Panc1 (cell line): ENCODE measurements at regions not wholly inside any gene's neighbourhood (a gene's known extent, or its start where the extent isn't known, plus 50 kb on each side); places are given as distances from the start of the nearest gene placed in this dataset.

Experiments used
- ATAC-seq: fragments of 200-7000 bp; cut with Tn5 transposase; 2 replicates; pipeline ENCODE4 v1.9.1; 2020; ENCODE audit warnings: mild to moderate bottlenecking, moderate library complexity
- BruUV-seq: library from RNA; stranded (reverse); fragments of 400-500 nt; replicated peaks from 2 replicates; lab custom pipeline; 2021; lab: Mats Ljungman, UMichigan
- CTCF ChIA-PET: fragments of 300-600 bp; sonication (Branson Sonifier 250); formaldehyde crosslinking; loops from one replicate; lab custom pipeline; 2022; ENCODE audit warnings: antibody characterized with exemption; lab: Charles Lee
- POLR2A ChIA-PET: fragments of 300-600 bp; sonication (Branson Sonifier 250); formaldehyde crosslinking; loops from one replicate; lab custom pipeline; 2022; ENCODE audit warnings: antibody characterized with exemption; lab: Charles Lee
- DNase-seq: peaks from one replicate; pipeline ENCODE4 v3.0.0-alpha.2; 2010; ENCODE audit warnings: low read depth, low spot score
- H3K27ac ChIP-seq: 2 replicates; pipeline ENCODE4 v1.5.1; 2011; ENCODE audit warnings: mild to moderate bottlenecking, low read length, inconsistent platforms
- H3K27me3 ChIP-seq: fragments of 200-500 bp; sonication (Bioruptor generic); 2 replicates; pipeline ENCODE4 v1.6.0; 2014; ENCODE audit warnings: low read length, inconsistent platforms; ENCODE audit not compliant: control insufficient read depth, insufficient read depth
- H3K36me3 ChIP-seq: fragments of 200-500 bp; sonication (Bioruptor generic); 2 replicates; pipeline ENCODE4 v1.5.1; 2014; ENCODE audit warnings: inconsistent platforms, mild to moderate bottlenecking, low read length, moderate library complexity; ENCODE audit not compliant: control insufficient read depth, insufficient read depth
- H3K4me1 ChIP-seq: 2 replicates; pipeline ENCODE4 v1.5.1; 2011; ENCODE audit warnings: inconsistent platforms, mild to moderate bottlenecking, low read length, moderate library complexity; ENCODE audit not compliant: control insufficient read depth, insufficient read depth
- H3K4me3 ChIP-seq, 2 experiments: 2 replicates each; pipeline ENCODE4 v1.5.1; 2011 to 2012; ENCODE audit warnings: low read depth in 2 of 2, low read length in 2 of 2, mild to moderate bottlenecking in 2 of 2, inconsistent platforms in 1 of 2, moderate library complexity in 1 of 2
- H3K9me3 ChIP-seq: fragments of 200-500 bp; sonication (Bioruptor generic); 2 replicates; pipeline ENCODE4 v1.5.1; 2014; ENCODE audit warnings: low read depth, mild to moderate bottlenecking, inconsistent platforms, low read length, moderate library complexity; ENCODE audit not compliant: control insufficient read depth, insufficient read depth
- CTCF ChIP-seq: fragments of 450-650 bp; IDR thresholded peaks from 2 replicates; pipeline ENCODE4 v1.5.1; 2017; ENCODE audit warnings: mild to moderate bottlenecking
- POLR2AphosphoS5 ChIP-seq: IDR thresholded peaks from 2 replicates; pipeline ENCODE4 v1.6.1; 2012; ENCODE audit warnings: mild to moderate bottlenecking, low read depth, low read length, moderate library complexity
- REST ChIP-seq, 2 experiments: IDR thresholded peaks; 2 replicates each; pipeline ENCODE4 v1.6.1; 2011 to 2012; ENCODE audit warnings: low read depth in 2 of 2, control low read depth in 1 of 2, low read length in 1 of 2, mild to moderate bottlenecking in 1 of 2, moderate library complexity in 1 of 2; ENCODE audit not compliant: insufficient read depth in 1 of 2
- SIN3A ChIP-seq: IDR thresholded peaks from 2 replicates; pipeline ENCODE4 v1.6.1; 2012; ENCODE audit warnings: low read depth, mild to moderate bottlenecking, low read length, moderate library complexity, borderline replicate concordance; ENCODE audit not compliant: insufficient read depth
- TCF7L2 ChIP-seq: IDR thresholded peaks from 2 replicates; pipeline ENCODE4 v1.6.1; 2011; ENCODE audit warnings: mild to moderate bottlenecking, low read depth, low read length, inconsistent platforms
- in situ Hi-C: cut with HindIII; loops from 2 replicates; pipeline ENCODE4 v1.10.0; 2016; ENCODE audit warnings: low sequenced_read_pairs, low pct_unique_long_range_greater_than_20kb
- intact Hi-C: fragments of 100-400 bp; cut with micrococcal nuclease; formaldehyde crosslinking; loops from one replicate; pipeline ENCODE4 v1.10.0; 2022; ENCODE audit not compliant: unreplicated experiment

- H3K27me3 ChIP-seq, result no peaks in the 10 kb centered on the region
- in situ Hi-C loops, result no loop called here
- H3K9me3 ChIP-seq, result no peaks in the 10 kb centered on the region
- ATAC-seq (no peak), DNase-seq (no peak)
- H3K36me3 ChIP-seq, result no peaks in the 10 kb centered on the region
- ChIA-PET POLR2A (no interaction called here), CTCF (no interaction called here)
- no peak overlapping the region for H3K27ac ChIP-seq
- H3K4me1 ChIP-seq, result no peaks in the 10 kb centered on the region
- no peak; the same call in 1 of the 2 replicates for TF ChIP-seq CTCF
- TF ChIP-seq POLR2AphosphoS5, result no peak
- TF ChIP-seq SIN3A, result no peak
- no peak for TF ChIP-seq TCF7L2
- TF ChIP-seq REST (IDR thresholded peaks at IDR 0.05; ENCODE audit: insufficient read depth in 1 of 2, low read depth in 2 of 2, low read length in 1 of 2), result no peak
- no peak overlapping the region for H3K4me3 ChIP-seq
- no TSS peak for BruUV-seq
- intact Hi-C loops, result no loop called here
These were observed 927.5 kb downstream of the DTWD2 start for GRCh38 chr5:118060833-118061232.

GRCh38 chr5:118052503-118052902, 935.8 kb downstream of the DTWD2 start:
- H3K27ac ChIP-seq, result no peak overlapping the region
- no peaks in the 10 kb centered on the region for H3K4me1 ChIP-seq
- H3K9me3 ChIP-seq, result 0 out of 2 replicates have a peak, but pooled peaks cover 9% of the 10 kb centered on the region
- H3K27me3 ChIP-seq, result no peaks in the 10 kb centered on the region
- TF ChIP-seq REST (IDR thresholded peaks at IDR 0.05; ENCODE audit: insufficient read depth in 1 of 2, low read depth in 2 of 2, low read length in 1 of 2) (no peak), TCF7L2 (no peak), SIN3A (no peak), CTCF (no peak), POLR2AphosphoS5 (no peak)
- H3K36me3 ChIP-seq, result no peaks in the 10 kb centered on the region
- no peak overlapping the region for H3K4me3 ChIP-seq
- DNase-seq (no peak), ATAC-seq (no peak)
- ChIA-PET CTCF (no interaction called here), POLR2A (no interaction called here)
- intact Hi-C loops, result no loop called here
- no TSS peak for BruUV-seq
- in situ Hi-C loops, result no loop called here
